GM20000 (cell line): ENCODE measurements at regions not wholly inside any gene's neighbourhood (a gene's known extent, or its start where the extent isn't known, plus 50 kb on each side); places are given as distances from the start of the nearest gene placed in this dataset.

Source experiments
- DNase-seq: peaks from one replicate; pipeline ENCODE4 v3.0.0; 2012; ENCODE audit warnings: low spot score
- TF ChIP-seq, protein P1 (sequence below): IDR thresholded peaks from 2 replicates; pipeline ENCODE4 v1.5.1; 2012; ENCODE audit warnings: mild to moderate bottlenecking, control low read depth; ENCODE audit errors: extremely low read depth, missing control alignments

- DNase-seq: no peak
- TF ChIP-seq, protein P1, sequence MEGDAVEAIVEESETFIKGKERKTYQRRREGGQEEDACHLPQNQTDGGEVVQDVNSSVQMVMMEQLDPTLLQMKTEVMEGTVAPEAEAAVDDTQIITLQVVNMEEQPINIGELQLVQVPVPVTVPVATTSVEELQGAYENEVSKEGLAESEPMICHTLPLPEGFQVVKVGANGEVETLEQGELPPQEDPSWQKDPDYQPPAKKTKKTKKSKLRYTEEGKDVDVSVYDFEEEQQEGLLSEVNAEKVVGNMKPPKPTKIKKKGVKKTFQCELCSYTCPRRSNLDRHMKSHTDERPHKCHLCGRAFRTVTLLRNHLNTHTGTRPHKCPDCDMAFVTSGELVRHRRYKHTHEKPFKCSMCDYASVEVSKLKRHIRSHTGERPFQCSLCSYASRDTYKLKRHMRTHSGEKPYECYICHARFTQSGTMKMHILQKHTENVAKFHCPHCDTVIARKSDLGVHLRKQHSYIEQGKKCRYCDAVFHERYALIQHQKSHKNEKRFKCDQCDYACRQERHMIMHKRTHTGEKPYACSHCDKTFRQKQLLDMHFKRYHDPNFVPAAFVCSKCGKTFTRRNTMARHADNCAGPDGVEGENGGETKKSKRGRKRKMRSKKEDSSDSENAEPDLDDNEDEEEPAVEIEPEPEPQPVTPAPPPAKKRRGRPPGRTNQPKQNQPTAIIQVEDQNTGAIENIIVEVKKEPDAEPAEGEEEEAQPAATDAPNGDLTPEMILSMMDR: no peak
Observed at GRCh38 chr2:224281374-224281773, 120.5 kb downstream of the FAM124B start.

DNA sequence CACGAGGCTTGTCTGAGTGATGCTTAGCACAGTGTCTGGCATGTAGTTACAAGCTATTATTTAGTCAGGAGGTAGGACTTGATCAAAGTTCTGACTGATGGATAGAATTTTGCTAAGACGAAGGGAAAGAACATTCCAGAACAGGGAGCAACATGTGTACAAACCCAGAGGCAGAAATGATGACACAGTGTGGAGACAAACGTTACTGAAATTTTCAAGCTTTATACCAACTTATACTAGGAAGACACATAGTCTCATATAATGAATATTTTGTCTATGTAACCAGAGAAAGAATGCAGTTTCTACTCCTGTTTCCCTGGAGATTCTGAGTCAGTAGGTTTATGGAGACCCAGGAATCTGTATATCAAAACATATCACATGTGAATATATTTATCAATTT is 123.4 kb downstream of the FAM124B start:
- DNase-seq: no peak
- TF ChIP-seq, protein P1: no peak

DNA sequence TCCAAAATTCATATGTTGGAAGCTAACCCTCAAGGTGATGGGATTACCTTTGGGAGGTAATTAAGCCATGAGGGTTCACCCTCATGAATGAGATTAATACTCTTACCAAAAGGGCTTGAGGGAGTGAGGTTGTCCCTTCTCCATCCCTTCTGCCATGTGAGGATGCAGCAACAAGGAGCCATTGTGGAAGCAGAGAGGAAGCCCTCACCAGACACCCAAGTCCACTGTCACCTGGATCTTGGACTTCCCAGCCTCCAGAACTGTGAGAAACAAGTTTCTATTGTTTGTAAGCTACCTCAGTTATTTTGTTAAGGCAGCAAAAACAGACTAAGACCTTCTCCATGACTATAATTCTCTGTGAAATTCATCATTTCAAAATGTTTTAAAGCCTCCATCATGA is 125.7 kb downstream of the FAM124B start:
- TF ChIP-seq, protein P1: no peak
- no peak for DNase-seq

GRCh38 chr2:224272237-224272910 is 129.5 kb downstream of the FAM124B start:
- no peak for DNase-seq
- TF ChIP-seq, protein P1: no peak

DNA sequence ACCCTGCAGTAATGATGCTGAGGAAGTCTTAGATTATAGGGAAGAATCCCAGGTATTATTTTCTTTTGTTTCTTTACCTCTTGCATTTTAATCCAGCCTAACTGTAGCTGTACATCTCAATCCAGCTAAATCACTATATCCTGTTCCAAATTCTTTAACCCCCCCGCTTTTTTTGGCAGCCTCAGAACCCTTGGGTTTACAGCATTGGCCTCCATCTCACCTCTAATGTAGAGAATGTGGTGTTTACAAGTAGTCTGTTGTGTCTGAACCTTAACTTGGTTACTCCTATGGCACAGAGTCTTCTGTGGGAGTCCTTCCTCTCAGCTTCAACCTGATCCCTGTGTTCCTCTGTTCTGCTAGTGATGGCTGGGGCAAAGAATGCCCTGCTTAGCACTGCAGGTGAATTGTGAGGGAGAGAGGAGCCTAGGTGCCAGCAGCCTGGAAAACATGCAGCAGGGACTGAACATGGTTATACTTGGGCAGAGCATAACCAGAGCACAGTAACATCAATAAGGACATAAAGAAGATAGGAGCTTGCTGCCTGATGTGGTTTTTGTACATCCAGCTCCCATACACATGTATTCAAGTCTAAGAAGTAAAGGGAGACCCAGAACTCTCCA is 130.2 kb downstream of the FAM124B start:
- TF ChIP-seq, protein P1: no peak
- DNase-seq: no peak

GRCh38 chr2:224268441-224268840 is 133.5 kb downstream of the FAM124B start:
- TF ChIP-seq, protein P1: no peak
- no peak for DNase-seq

GRCh38 chr2:224264259-224264658 is 137.6 kb downstream of the FAM124B start:
- DNase-seq: no peak
- TF ChIP-seq, protein P1: no peak
